H9 (cell line): ENCODE measurements at regions not wholly inside any gene's neighbourhood (a gene's known extent, or its start where the extent isn't known, plus 50 kb on each side); places are given as distances from the start of the nearest gene placed in this dataset.

Experiments
- DNase-seq: peaks from one replicate; pipeline ENCODE4 v3.0.0-alpha.2; 2017
- H2AFZ ChIP-seq: one replicate; pipeline ENCODE4 v1.6.1; 2013; ENCODE audit warnings: mild to moderate bottlenecking, low read length, control low read depth, moderate library complexity
- H2AK5ac ChIP-seq: 2 replicates; pipeline ENCODE4 v1.6.1; 2013; ENCODE audit warnings: low read length, control low read depth, mixed read lengths; ENCODE audit not compliant: insufficient read length
- H2BK120ac ChIP-seq: one replicate; pipeline ENCODE4 v1.6.1; 2013; ENCODE audit warnings: low read depth, mild to moderate bottlenecking, low read length, control low read depth, inconsistent platforms; ENCODE audit not compliant: poor library complexity, severe bottlenecking
- H2BK12ac ChIP-seq: 2 replicates; pipeline ENCODE4 v1.6.1; 2013; ENCODE audit warnings: low read length, control low read depth, mixed read lengths, low read depth; ENCODE audit not compliant: insufficient read length
- H2BK15ac ChIP-seq: 2 replicates; pipeline ENCODE4 v1.6.1; 2013; ENCODE audit warnings: low read depth, low read length, control low read depth
- H2BK20ac ChIP-seq: one replicate; pipeline ENCODE4 v1.6.1; 2013; ENCODE audit warnings: low read depth, mild to moderate bottlenecking, low read length, control low read depth, inconsistent platforms; ENCODE audit not compliant: poor library complexity, severe bottlenecking
- H2BK5ac ChIP-seq: 2 replicates; pipeline ENCODE4 v1.6.1; 2013; ENCODE audit warnings: low read length, control low read depth, mixed read lengths; ENCODE audit not compliant: insufficient read length
- H3K14ac ChIP-seq: 2 replicates; pipeline ENCODE4 v1.6.1; 2013; ENCODE audit warnings: low read length, control low read depth; ENCODE audit not compliant: insufficient read depth
- H3K18ac ChIP-seq: 2 replicates; pipeline ENCODE4 v1.6.1; 2013; ENCODE audit warnings: low read depth, mild to moderate bottlenecking, mixed read lengths, low read length, control low read depth; ENCODE audit not compliant: insufficient read length
- H3K23ac ChIP-seq: 2 replicates; pipeline ENCODE4 v1.6.1; 2013; ENCODE audit warnings: low read length, control low read depth, mixed read lengths, low read depth; ENCODE audit not compliant: insufficient read length
- H3K23me2 ChIP-seq: 2 replicates; pipeline ENCODE4 v1.6.1; 2013; ENCODE audit warnings: low read depth, mild to moderate bottlenecking, mixed read lengths, low read length, control low read depth; ENCODE audit not compliant: insufficient read length, poor library complexity, severe bottlenecking
- H3K27ac ChIP-seq: 2 replicates; pipeline ENCODE4 v1.5.1; 2013; ENCODE audit warnings: low read length, control low read depth, mixed read lengths, low read depth; ENCODE audit not compliant: insufficient read length
- H3K27me3 ChIP-seq: 2 replicates; pipeline ENCODE4 v1.6.1; 2013; ENCODE audit warnings: low read length, control low read depth, inconsistent platforms; ENCODE audit not compliant: insufficient read depth
- H3K4ac ChIP-seq: 2 replicates; pipeline ENCODE4 v1.6.1; 2013; ENCODE audit warnings: low read depth, mild to moderate bottlenecking, control low read depth, inconsistent platforms, low read length, moderate library complexity
- H3K4me1 ChIP-seq: 2 replicates; pipeline ENCODE4 v1.6.1; 2013; ENCODE audit warnings: low read length, control low read depth, inconsistent platforms; ENCODE audit not compliant: insufficient read depth
- H3K4me2 ChIP-seq: 2 replicates; pipeline ENCODE4 v1.6.1; 2013; ENCODE audit warnings: low read length, control low read depth, mixed read lengths; ENCODE audit not compliant: insufficient read length, insufficient read depth
- H3K56ac ChIP-seq: 2 replicates; pipeline ENCODE4 v1.6.1; 2013; ENCODE audit warnings: low read depth, mild to moderate bottlenecking, mixed read lengths, low read length, control low read depth; ENCODE audit not compliant: insufficient read length
- H3K79me1 ChIP-seq: 2 replicates; pipeline ENCODE4 v1.6.1; 2013; ENCODE audit warnings: low read depth, mild to moderate bottlenecking, moderate library complexity, low read length, control low read depth, inconsistent platforms; ENCODE audit not compliant: insufficient read depth, poor library complexity, severe bottlenecking
- H3K79me2 ChIP-seq: 2 replicates; pipeline ENCODE4 v1.6.1; 2013; ENCODE audit warnings: low read length, control low read depth, inconsistent platforms; ENCODE audit not compliant: insufficient read depth
- H3K9ac ChIP-seq: 2 replicates; pipeline ENCODE4 v1.6.1; 2013; ENCODE audit warnings: low read length, control low read depth, mixed read lengths; ENCODE audit not compliant: insufficient read length; ENCODE audit errors: extremely low read depth
- H3K9me3 ChIP-seq: one replicate; pipeline ENCODE4 v1.6.1; 2013; ENCODE audit warnings: low read depth, low read length, inconsistent platforms; ENCODE audit not compliant: control insufficient read depth
- H3T11ph ChIP-seq: one replicate; pipeline ENCODE4 v1.6.1; 2013; ENCODE audit warnings: mild to moderate bottlenecking, low read length, control low read depth, inconsistent platforms
- H4K20me1 ChIP-seq: one replicate; pipeline ENCODE4 v1.6.1; 2013; ENCODE audit not compliant: control insufficient read depth, insufficient read length, insufficient read depth
- H4K5ac ChIP-seq: 2 replicates; pipeline ENCODE4 v1.6.1; 2013; ENCODE audit warnings: low read depth, mild to moderate bottlenecking, mixed read lengths, low read length, control low read depth; ENCODE audit not compliant: insufficient read length
- H4K8ac ChIP-seq: replicated peaks from 2 replicates; pipeline ENCODE4 v1.6.1; 2013; ENCODE audit warnings: low read length, control low read depth, mixed read lengths, low read depth; ENCODE audit not compliant: insufficient read length
- H4K91ac ChIP-seq: 2 replicates; pipeline ENCODE4 v1.6.1; 2013; ENCODE audit warnings: low read depth, mild to moderate bottlenecking, moderate library complexity, mixed read lengths, low read length, control low read depth; ENCODE audit not compliant: insufficient read length
- H3K27ac Mint-ChIP-seq, 3 experiments: 2 replicates in 2 of 3; 3 replicates in 1 of 3; pipeline ENCODE4 v1.8.0; 2020 to 2021; ENCODE audit warnings: mixed read lengths in 3 of 3, mild to moderate bottlenecking in 1 of 3, moderate library complexity in 1 of 3
- H3K27me3 Mint-ChIP-seq: 2 replicates; pipeline ENCODE4 v1.8.0; 2021; ENCODE audit warnings: low read depth, mild to moderate bottlenecking, moderate library complexity, mixed read lengths
- H3K36me3 Mint-ChIP-seq, 3 experiments: 2 replicates in 2 of 3; 3 replicates in 1 of 3; pipeline ENCODE4 v1.8.0; 2020 to 2021; ENCODE audit warnings: low read depth in 3 of 3, mixed read lengths in 3 of 3; ENCODE audit not compliant: insufficient read depth in 1 of 3
- H3K4me1 Mint-ChIP-seq, 2 experiments: 2 replicates each; pipeline ENCODE4 v1.8.0; 2020; ENCODE audit warnings: mixed read lengths in 2 of 2
- H3K4me3 Mint-ChIP-seq, 2 experiments: 2 replicates in 1 of 2; 3 replicates in 1 of 2; pipeline ENCODE4 v1.8.0; 2020 to 2021; ENCODE audit warnings: mild to moderate bottlenecking in 2 of 2, mixed read lengths in 2 of 2, moderate library complexity in 1 of 2
- H3K9me3 Mint-ChIP-seq, 2 experiments: 2 replicates in 1 of 2; 3 replicates in 1 of 2; pipeline ENCODE4 v1.8.0; 2020; ENCODE audit warnings: mild to moderate bottlenecking in 2 of 2, mixed read lengths in 2 of 2, moderate library complexity in 1 of 2
- CTCF ChIP-seq: fragments of 200-600 bp; sonication (generic); conservative IDR thresholded peaks from 3 replicates; pipeline ENCODE4 v1.8.0; 2021; ENCODE audit warnings: antibody characterized with exemption, mild to moderate bottlenecking
- WGBS: extraction: QIAGEN DNeasy Blood & Tissue Kit; methylation state at CpG from one replicate; pipeline ENCODE4 v1.1.7; 2013; ENCODE audit warnings: missing lambda C conversion rate, low lambda C conversion rate, mixed read lengths; ENCODE audit not compliant: insufficient read length; ENCODE audit errors: extremely low coverage; 5-methylcytosine and 5-hydroxymethylcytosine counted together

- Histone ChIP-seq H2BK12ac (no peak overlapping the region), H3K79me2 (no peaks in the 10 kb centered on the region), H3K56ac (no peak overlapping the region), H3K4ac (no peak overlapping the region), H3K14ac (no peak overlapping the region), H3K27ac (no peak overlapping the region), H3K9me3 (no peaks in the 10 kb centered on the region), H4K8ac (no peak overlapping the region), H4K91ac (no peak overlapping the region), H2BK120ac (no peak overlapping the region), H3K79me1 (no peaks in the 10 kb centered on the region), H3K4me1 (peaks cover 4% of the 10 kb centered on the region; the same call in 1 of the 2 replicates), H2AK5ac (no peak overlapping the region), H3K18ac (no peak overlapping the region), H3K23me2 (no peaks in the 10 kb centered on the region), H2BK20ac (no peak overlapping the region), H4K20me1 (no peaks in the 10 kb centered on the region), H2BK5ac (no peak overlapping the region), H4K5ac (no peak overlapping the region), H3K9ac (no peak overlapping the region), H2BK15ac (no peak overlapping the region), H3K27me3 (no peaks in the 10 kb centered on the region), H3K23ac (no peak overlapping the region), H3K4me2 (no peak overlapping the region), H2AFZ (no peak overlapping the region), H3T11ph (no peak overlapping the region)
- Mint-ChIP-seq H3K27ac (no peak overlapping the region; a peak in 1 of 7 replicates), H3K4me1 (peaks cover 17 to 33% of the 10 kb centered on the region in 2 experiments), H3K27me3 (peaks cover 1% of the 10 kb centered on the region; the same call in 1 of the 2 replicates), H3K9me3 (no peaks in the 10 kb centered on the region), H3K4me3 (no peak overlapping the region), H3K36me3 (no peaks in the 10 kb centered on the region)
- no peak for TF ChIP-seq CTCF
- WGBS: no CpG with 5 or more reads among the region's 6 CpGs
- DNase-seq: no peak
Observed at GRCh38 chr5:168182269-168182668, 109.2 kb upstream of the WWC1 start.
